GM18951 (cell line): ENCODE measurements at regions not wholly inside any gene's neighbourhood (a gene's known extent, or its start where the extent isn't known, plus 50 kb on each side); places are given as distances from the start of the nearest gene placed in this dataset.
"Not testable (repeated sequence)": the region's sequence is repeated elsewhere in the genome, so short reads cannot be mapped to it uniquely, and the experiment has no call there.

ENCODE experiments used
- POLR2A ChIP-seq: IDR thresholded peaks from 4 replicates; pipeline ENCODE4 v1.6.1; 2011; ENCODE audit warnings: mild to moderate bottlenecking; ENCODE audit not compliant: insufficient read length, insufficient read depth; ENCODE audit errors: extremely low read depth
- in situ Hi-C: fragments of 300-500 bp; cut with MboI; formaldehyde crosslinking; loops from one replicate; pipeline ENCODE4 v1.12.0; 2022; ENCODE audit warnings: low sequenced_read_pairs, mixed read lengths, inconsistent platforms; ENCODE audit not compliant: unreplicated experiment

- TF ChIP-seq POLR2A, result no peak
Measured at GRCh38 chr3:178350763-178351162, 185.5 kb upstream of the KCNMB2 start.

GRCh38 chr3:178352326-178353005 lies 183.8 kb upstream of the KCNMB2 start:
- no peak for TF ChIP-seq POLR2A
- in situ Hi-C loops, result no loop called here

More at GRCh38 chr3:178350763-178351162, 185.5 kb upstream of the KCNMB2 start:
- in situ Hi-C loops, result no loop called here

DNA sequence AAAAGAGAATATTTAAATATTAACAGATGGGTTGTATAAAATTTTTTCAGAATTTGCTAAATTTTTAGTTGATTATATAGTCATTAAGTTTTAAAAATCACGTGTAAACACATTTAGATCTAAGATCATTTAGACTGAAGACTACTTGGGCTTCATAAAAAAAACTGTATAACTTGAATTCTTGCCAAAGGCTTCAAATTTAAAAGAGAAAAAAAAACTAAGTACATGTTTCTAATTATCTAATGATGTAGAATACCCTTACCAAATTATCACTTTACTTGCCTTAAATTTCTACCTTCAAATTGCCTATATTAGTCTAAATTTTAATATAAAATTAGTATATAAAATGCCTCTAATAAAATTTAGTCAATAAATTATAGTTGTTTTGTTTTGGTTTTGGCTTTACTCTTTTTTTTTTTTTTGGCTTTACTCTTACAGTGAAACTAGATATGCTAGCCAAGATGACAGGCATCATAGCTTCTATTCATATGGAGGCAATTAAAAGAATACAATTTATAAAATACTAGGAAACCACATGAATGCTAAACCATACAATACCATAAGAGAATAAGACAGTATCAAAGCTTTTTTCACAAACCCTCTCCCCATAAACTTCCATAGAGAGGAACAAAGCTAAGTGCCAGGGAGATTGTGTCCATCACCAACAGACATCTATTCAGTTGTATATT lies 183.1 kb upstream of the KCNMB2 start:
- in situ Hi-C loops, result no loop called here
- TF ChIP-seq POLR2A, result no peak

DNA sequence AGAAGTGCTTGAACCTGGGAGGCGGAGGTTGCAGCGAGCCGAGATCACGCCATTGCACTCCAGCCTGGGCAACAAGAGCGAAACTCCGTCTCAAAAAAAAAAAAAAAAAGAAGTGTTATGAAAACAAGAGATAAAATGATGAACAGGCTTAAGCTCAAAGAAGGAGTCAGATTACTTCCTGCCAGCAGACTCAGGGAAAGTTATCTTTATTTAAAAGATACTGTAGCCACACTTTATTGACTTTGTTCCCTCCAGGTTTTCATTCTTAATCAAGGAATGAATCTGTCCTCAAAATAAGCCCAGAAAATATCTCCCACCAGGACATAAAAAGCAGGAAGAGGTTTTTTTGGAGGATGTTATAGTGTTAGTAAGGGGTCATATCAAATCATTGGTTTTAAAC lies 176.5 kb upstream of the KCNMB2 start:
- TF ChIP-seq POLR2A, result no peak
- in situ Hi-C loops, result no loop called here

DNA sequence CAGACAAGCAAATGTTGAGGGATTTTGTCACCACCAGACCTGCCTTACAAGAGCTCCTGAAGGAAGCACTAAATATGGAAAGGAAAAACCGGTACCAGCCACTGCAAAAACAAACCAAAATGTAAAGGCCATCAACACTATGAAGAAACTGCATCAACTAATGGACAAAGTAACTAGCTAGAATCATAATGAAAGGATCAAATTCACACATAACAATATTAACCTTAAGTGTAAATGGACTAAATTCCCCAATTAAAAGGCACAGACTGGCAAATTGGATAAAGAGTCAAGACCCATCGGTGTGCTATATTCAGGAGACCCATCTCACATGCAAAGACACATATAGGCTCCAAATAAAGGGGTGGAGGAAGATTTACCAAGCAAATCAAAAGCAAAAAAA lies 173.2 kb upstream of the KCNMB2 start:
- in situ Hi-C loops, result not testable (repeated sequence)

GRCh38 chr3:178367817-178368617 lies 168.2 kb upstream of the KCNMB2 start:
- no peak for TF ChIP-seq POLR2A
- in situ Hi-C loops, result no loop called here

- in situ Hi-C loops, result no loop called here
- no peak for TF ChIP-seq POLR2A
Measured at GRCh38 chr3:178369006-178369405, 167.2 kb upstream of the KCNMB2 start.

DNA sequence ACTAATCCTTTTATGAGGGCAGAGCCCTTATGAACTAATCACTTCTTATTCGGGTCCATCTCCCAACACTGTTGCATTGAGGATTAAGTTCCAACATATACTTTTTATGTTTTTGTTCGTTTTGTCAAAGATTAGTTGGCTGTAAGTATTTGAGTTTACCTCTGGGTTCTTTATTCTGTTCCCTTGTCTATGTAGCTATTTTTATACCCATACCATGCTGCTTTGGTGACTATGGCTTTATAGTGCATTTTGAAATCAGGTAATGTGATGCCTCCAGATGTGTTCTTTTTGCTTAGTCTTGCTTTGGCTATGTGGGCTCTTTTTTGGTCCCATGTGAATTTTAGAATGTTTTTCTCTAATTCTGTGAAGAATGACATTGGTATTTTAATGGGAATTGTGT lies 166.4 kb upstream of the KCNMB2 start:
- TF ChIP-seq POLR2A, result no peak
- in situ Hi-C loops, result no loop called here

GRCh38 chr3:178370387-178370786 lies 165.8 kb upstream of the KCNMB2 start:
- TF ChIP-seq POLR2A, result no peak
- in situ Hi-C loops, result no loop called here

DNA sequence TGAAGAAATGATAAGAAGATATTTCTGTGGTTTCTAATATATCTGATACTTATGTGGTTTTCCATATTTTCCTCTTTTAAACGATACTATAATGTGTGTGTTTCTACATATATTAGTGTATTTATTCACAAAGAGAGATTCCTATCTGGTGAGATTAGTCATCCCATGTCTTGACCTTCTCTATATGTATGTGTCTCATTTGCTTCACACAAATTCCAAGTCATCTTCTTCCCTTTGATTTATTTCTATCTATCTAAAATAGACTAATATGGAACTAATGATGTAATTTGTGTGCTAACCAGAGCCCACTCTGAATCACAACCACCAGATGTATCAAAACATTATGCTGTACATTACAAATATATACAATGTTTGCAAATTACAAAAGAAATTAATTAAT lies 154.7 kb upstream of the KCNMB2 start:
- in situ Hi-C loops, result no loop called here
- TF ChIP-seq POLR2A, result no peak

DNA sequence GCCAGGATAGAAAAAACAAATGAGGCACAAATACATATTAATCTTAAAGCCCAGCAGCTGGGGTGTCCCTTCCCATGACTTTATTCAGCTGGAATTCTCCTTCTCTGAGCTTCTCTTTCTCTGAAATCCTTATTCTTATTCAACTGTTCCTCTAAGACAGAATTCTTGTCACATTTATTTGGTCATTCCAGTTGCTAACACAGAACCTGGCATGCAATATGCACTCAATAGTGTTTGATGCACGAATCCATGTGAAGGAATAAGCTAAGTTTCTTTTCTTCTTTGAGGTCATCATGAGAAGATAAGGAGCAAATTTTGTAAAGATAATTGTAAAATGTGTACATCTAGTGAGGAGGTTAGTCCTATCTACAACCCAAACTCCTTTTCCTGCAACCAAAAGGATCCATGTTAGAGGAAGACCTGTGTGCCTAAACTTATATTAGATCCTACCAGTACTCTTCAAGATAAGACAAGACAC lies 154.2 kb upstream of the KCNMB2 start:
- in situ Hi-C loops, result no loop called here
- TF ChIP-seq POLR2A, result no peak

GRCh38 chr3:178382449-178383061 lies 153.7 kb upstream of the KCNMB2 start:
- in situ Hi-C loops, result no loop called here
- TF ChIP-seq POLR2A, result no peak
